Body of pancreas (tissue), 4 donors: ENCODE measurements at regions not wholly inside any gene's neighbourhood (a gene's known extent, or its start where the extent isn't known, plus 50 kb on each side); places are given as distances from the start of the nearest gene placed in this dataset.

Experiments
- ATAC-seq: fragments of 150-250 bp; one replicate; pipeline ENCODE4 v1.9.1; 2016
- DNase-seq, 4 donors: peaks; one replicate each; pipeline ENCODE4 v3.0.0-alpha.2; 2019
- H3K27ac ChIP-seq, 4 donors: fragments of 200-600 bp; sonication (generic); 1 replicate in 3 of 4; 2 replicates in 1 of 4; pipeline versions ENCODE4 v1.5.1 to v1.6.1; 2016 to 2019; ENCODE audit warnings: mild to moderate bottlenecking in 1 of 4, mixed read lengths in 1 of 4, moderate library complexity in 1 of 4
- H3K27me3 ChIP-seq, 2 donors: fragments of 200-600 bp; sonication (generic); one replicate each; pipeline ENCODE4 v1.6.0; 2016; ENCODE audit warnings: mild to moderate bottlenecking in 1 of 2
- H3K36me3 ChIP-seq, 2 donors: fragments of 200-600 bp; sonication (generic); replicated peaks in 1 of 2; 2 replicates each; pipeline ENCODE4 v1.5.1; 2016; ENCODE audit warnings: low read depth in 2 of 2; ENCODE audit not compliant: insufficient read depth in 1 of 2
- H3K4me1 ChIP-seq: fragments of 200-600 bp; sonication (generic); one replicate; pipeline ENCODE4 v1.6.0; 2016
- H3K4me3 ChIP-seq, 2 donors: fragments of 200-600 bp; sonication (generic); 1 replicate in 1 of 2; 2 replicates in 1 of 2; pipeline ENCODE4 v1.5.1; 2016 to 2019
- H3K9me3 ChIP-seq, 3 donors: fragments of 200-600 bp; sonication (generic); 1 replicate in 2 of 3; 2 replicates in 1 of 3; pipeline ENCODE4 v1.5.1; 2016
- CTCF ChIP-seq, 7 experiments: fragments of 450-650 bp in 4 of 7; fragments of 200-600 bp in 3 of 7; sonication (generic) in 3 of 7; IDR thresholded peaks; one replicate each; pipeline ENCODE4 v1.5.1; 2016 to 2019; ENCODE audit warnings: antibody characterized with exemption in 7 of 7
- POLR2A ChIP-seq, 3 donors: fragments of 450-650 bp; IDR thresholded peaks; one replicate each; pipeline ENCODE4 v1.6.1; 2016; ENCODE audit warnings: antibody characterized with exemption in 3 of 3, mild to moderate bottlenecking in 2 of 3
- WGBS, 2 donors: methylation state at CpG; one replicate each; pipeline ENCODE4 v1.1.5; 2017; 5-methylcytosine and 5-hydroxymethylcytosine counted together
- intact Hi-C: fragments of 100-400 bp; cut with DNase I; formaldehyde crosslinking; loops from one replicate; pipeline ENCODE4 v1.15.1; 2023

GRCh38 chr3:40593351-40593750 is 68.6 kb downstream of the ZNF621 start:
- Histone ChIP-seq H3K27me3 (no peaks in the 10 kb centered on the region), H3K27ac (no peak overlapping the region), H3K4me3 (no peak overlapping the region), H3K4me1 (no peaks in the 10 kb centered on the region), H3K9me3 (no peaks in the 10 kb centered on the region), H3K36me3 (no peaks in the 10 kb centered on the region)
- intact Hi-C loops, result no loop called here
- no peak for DNase-seq
- no peak for ATAC-seq
- no peak for TF ChIP-seq CTCF (IDR thresholded peaks at IDR 0.05)
- TF ChIP-seq POLR2A (IDR thresholded peaks at IDR 0.05), result no peak
- 73 to 82% methylated on average over 4 of the region's 4 CpGs for WGBS, 2 donors

- intact Hi-C loops, result no loop called here
- Histone ChIP-seq H3K36me3 (no peaks in the 10 kb centered on the region), H3K27ac (no peak overlapping the region), H3K4me1 (no peaks in the 10 kb centered on the region), H3K4me3 (no peak overlapping the region), H3K9me3 (no peaks in the 10 kb centered on the region), H3K27me3 (no peaks in the 10 kb centered on the region)
- DNase-seq (no peak), ATAC-seq (no peak)
- 83 to 94% methylated on average over 3 of the region's 3 CpGs for WGBS, 2 donors
- TF ChIP-seq CTCF (IDR thresholded peaks at IDR 0.05) (no peak), POLR2A (IDR thresholded peaks at IDR 0.05) (no peak)
Observed at GRCh38 chr3:40597441-40597840, 72.7 kb downstream of the ZNF621 start.

GRCh38 chr3:40598338-40598737 is 73.6 kb downstream of the ZNF621 start:
- H3K27me3 ChIP-seq, result no peaks in the 10 kb centered on the region
- no peak overlapping the region for H3K27ac ChIP-seq
- no peak for DNase-seq
- intact Hi-C loops, result no loop called here
- TF ChIP-seq POLR2A (IDR thresholded peaks at IDR 0.05) (no peak), CTCF (IDR thresholded peaks at IDR 0.05) (no peak)
- no peak for ATAC-seq
- no peaks in the 10 kb centered on the region for H3K9me3 ChIP-seq
- H3K36me3 ChIP-seq, result no peaks in the 10 kb centered on the region
- H3K4me1 ChIP-seq, result no peaks in the 10 kb centered on the region
- H3K4me3 ChIP-seq, result no peak overlapping the region

GRCh38 chr3:40598962-40599361 is 74.2 kb downstream of the ZNF621 start:
- H3K27me3 ChIP-seq, result no peaks in the 10 kb centered on the region
- ATAC-seq, result no peak
- H3K9me3 ChIP-seq, result no peaks in the 10 kb centered on the region
- intact Hi-C loops, result no loop called here
- no peaks in the 10 kb centered on the region for H3K36me3 ChIP-seq
- H3K4me1 ChIP-seq, result no peaks in the 10 kb centered on the region
- no peak overlapping the region for H3K27ac ChIP-seq
- 76 to 83% methylated on average over 3 of the region's 3 CpGs for WGBS, 2 donors
- no peak for TF ChIP-seq CTCF (IDR thresholded peaks at IDR 0.05)
- TF ChIP-seq POLR2A (IDR thresholded peaks at IDR 0.05), result no peak
- DNase-seq, result no peak
- H3K4me3 ChIP-seq, result no peak overlapping the region

- no peak for TF ChIP-seq CTCF (IDR thresholded peaks at IDR 0.05)
- no peak for TF ChIP-seq POLR2A (IDR thresholded peaks at IDR 0.05)
- intact Hi-C loops, result no loop called here
- no peak overlapping the region for H3K4me3 ChIP-seq
Observed at GRCh38 chr3:40602778-40603385, 78.1 kb downstream of the ZNF621 start.

More at GRCh38 chr3:40602778-40603385, 78.1 kb downstream of the ZNF621 start:
- H3K27me3 ChIP-seq, result no peaks in the 10 kb centered on the region
- no peak overlapping the region for H3K27ac ChIP-seq
- no peaks in the 10 kb centered on the region for H3K36me3 ChIP-seq
- 69 to 90% methylated on average over 1 of the region's 1 CpG for WGBS, 2 donors
- ATAC-seq (no peak), DNase-seq (no peak)
- no peaks in the 10 kb centered on the region for H3K9me3 ChIP-seq
- no peaks in the 10 kb centered on the region for H3K4me1 ChIP-seq
